T-helper 1 cell treated with Interleukin-12 subunit alpha and Interleukin-12 subunit beta and Interleukin-4 antibody, amounts not matched to agents 30 ng/mL and 1 ng/mL, for 36 hours (primary cell): ENCODE measurements at regions not wholly inside any gene's neighbourhood (a gene's known extent, or its start where the extent isn't known, plus 50 kb on each side); places are given as distances from the start of the nearest gene placed in this dataset.

ENCODE experiments used
- intact Hi-C: fragments of 100-400 bp; cut with micrococcal nuclease; formaldehyde crosslinking; loops from one replicate; pipeline ENCODE4 v1.15.1; 2024

DNA sequence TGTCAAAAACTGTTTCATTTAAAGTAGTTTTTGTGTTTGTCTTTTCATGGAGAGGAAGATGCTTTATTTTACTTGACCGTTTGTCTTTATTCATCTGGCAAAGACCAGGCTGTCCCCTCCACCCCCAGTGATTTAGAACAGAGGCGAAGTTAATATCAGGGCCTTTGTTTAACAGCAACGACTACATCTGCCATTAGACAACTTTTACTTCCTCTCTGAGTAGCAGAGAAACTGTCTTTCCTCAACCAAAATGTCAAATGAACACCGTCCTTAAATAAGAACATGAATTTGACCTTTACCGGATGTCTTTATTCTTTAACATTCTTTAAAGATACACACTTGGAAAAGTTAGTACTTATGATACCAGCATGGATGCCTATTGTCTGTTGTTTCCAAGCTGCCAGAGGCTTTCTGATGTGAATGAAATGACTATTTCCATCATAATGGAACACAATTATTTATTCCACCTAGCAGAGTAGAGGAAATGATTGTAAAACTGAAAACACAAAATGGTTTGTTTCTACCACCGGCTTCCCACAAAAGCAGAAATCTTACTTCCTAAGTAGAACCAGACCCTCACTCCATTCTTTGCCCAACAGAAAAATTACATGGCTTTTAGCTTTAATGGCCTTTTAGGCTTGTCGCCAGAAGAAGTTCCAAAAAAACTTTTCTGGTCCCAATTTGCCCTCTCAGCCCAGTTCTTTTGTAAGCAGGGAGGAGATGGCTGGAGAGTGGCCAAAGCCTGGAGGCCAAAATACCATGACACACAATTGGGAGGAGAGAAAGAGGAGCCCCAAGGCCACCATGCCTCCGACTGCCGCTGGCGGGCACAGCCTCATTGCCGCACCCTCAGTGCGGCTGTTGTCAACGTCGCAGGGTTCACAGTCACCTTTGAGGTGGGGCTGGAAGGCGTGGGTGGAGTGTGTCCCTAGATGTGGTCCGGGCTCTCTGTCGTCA is 168.5 kb downstream of the TEX36 start:
- intact Hi-C loops, result no loop called here

- intact Hi-C loops, result no loop called here
Measured at GRCh38 chr10:125513429-125514182, 169.4 kb downstream of the TEX36 start.

DNA sequence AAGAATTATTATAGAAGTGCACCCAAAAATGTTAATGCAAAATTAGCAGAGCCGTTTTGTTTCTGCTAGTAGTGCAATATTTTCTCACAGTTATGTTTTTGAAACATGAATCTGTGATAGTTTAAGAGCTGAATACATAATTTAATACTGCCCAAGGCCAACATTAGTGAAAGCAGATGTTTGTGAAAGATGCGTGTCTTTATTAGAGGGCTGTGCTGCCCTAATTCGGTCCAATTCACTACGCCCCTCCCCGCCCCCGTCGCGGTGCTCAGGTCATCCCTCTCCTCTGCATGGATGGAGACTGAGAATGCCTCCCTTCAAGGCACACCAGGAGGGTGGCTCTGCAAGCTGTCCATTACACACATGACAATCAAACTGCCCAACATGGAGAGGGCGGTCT is 172.0 kb downstream of the TEX36 start:
- intact Hi-C loops, result no loop called here

GRCh38 chr10:125505648-125506047 is 177.3 kb downstream of the TEX36 start:
- intact Hi-C loops, result no loop called here

DNA sequence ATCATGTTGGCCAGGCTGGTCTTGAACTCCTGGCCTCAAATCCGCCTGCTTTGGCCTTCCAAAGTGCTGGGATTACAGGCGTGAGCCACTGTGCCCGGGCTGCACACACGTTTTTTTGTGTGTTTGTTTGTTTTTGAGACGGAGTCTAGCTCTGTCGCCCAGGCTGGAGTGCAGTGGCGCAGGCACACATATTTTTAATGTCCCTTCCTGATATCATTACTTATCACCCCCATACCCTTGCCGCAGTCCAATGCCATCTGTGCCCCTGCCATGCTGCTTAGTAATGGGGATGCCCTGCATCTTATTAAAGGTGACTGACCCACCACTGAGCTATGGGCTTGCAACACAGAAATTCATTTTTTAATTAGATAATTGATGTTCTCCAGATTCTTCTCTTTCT is 180.7 kb downstream of the TEX36 start:
- intact Hi-C loops, result no loop called here

GRCh38 chr10:125495386-125495785 is 187.6 kb downstream of the TEX36 start:
- intact Hi-C loops, result no loop called here

DNA sequence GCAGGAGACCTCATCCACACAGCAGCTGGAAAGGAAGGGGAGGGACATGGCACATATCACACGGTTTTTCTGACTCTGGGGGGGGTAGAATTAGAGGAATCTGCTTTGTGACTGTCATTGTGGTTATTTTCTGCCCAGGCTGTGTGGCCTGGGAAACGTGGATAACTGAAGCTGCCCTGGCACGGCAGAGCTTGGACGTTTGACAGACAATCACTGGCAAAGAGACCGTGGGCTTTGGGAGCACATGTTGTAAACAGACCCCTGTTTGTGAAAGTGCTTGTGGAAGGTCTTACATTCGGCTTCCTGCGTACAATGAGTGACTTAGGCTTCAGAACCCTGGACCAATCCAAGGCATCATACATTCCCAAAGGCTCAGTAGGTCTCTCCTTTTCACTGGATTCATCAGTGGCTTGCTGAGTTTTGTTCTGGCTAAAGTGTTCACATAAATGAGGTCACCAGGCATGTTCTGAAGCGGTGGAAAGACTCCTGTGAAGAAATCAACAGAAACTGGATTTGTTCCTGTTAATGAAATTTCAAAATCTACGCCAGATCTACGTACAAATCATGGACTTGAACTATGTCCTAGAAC is 188.2 kb downstream of the TEX36 start:
- intact Hi-C loops, result no loop called here

GRCh38 chr10:125491381-125491780 is 191.6 kb downstream of the TEX36 start:
- intact Hi-C loops, result no loop called here

- intact Hi-C loops, result no loop called here
Measured at GRCh38 chr10:125489731-125490130, 193.2 kb downstream of the TEX36 start.

GRCh38 chr10:125485665-125486064 is 197.3 kb downstream of the TEX36 start:
- intact Hi-C loops, result no loop called here

DNA sequence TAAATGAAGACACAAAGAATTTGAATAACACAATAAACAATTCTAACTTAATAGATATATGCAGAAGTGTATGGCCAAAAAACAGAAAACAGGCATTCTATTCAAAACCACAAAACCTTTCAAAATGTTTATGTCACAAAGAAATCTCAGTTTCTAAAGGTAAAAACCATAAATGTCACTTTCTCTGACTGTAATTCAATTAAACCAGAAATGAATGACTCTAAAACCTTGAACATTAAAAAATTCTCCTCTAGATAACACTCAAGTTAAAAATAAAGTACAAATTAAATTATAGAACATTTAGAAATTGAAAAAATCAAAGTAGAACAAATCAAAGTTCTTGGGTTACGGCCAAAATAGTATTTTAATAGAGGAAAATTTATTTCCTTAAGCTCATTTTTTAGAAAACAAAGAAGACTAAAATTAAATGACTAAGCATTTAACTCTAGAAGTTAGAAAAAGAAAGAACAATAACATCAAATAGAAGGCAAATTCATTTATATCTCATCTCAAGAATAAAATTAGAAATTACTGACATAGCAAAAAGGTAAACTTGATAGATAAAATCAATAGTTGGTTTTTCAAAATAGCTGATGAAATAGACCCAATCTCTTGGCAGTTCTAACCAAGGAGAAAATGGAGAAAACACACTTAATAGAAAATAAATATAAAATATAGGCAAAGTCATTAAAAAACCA is 198.8 kb downstream of the TEX36 start:
- intact Hi-C loops, result no loop called here

- intact Hi-C loops, result no loop called here
Measured at GRCh38 chr10:125482637-125483036, 200.3 kb downstream of the TEX36 start.

- intact Hi-C loops, result no loop called here
Measured at GRCh38 chr10:125482108-125482507, 200.9 kb downstream of the TEX36 start.

DNA sequence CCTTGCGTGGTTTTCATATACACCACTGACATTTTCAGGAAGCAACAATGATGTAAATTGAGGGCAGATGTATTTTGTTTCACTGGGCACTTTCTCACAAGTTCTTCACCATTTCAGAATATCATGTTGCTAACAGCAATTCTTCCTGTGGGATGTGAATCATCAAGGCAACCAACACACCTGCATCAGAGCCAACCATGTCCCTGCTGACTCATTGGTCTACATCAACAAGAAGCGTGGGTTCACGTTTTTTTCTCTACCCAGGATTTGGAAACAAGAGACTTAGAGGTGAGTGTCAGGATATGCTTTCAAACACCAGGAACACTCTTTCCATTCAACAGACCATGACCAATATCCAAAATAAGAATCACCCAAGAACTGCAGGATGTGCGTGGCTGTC is 203.9 kb downstream of the TEX36 start:
- intact Hi-C loops, result no loop called here

DNA sequence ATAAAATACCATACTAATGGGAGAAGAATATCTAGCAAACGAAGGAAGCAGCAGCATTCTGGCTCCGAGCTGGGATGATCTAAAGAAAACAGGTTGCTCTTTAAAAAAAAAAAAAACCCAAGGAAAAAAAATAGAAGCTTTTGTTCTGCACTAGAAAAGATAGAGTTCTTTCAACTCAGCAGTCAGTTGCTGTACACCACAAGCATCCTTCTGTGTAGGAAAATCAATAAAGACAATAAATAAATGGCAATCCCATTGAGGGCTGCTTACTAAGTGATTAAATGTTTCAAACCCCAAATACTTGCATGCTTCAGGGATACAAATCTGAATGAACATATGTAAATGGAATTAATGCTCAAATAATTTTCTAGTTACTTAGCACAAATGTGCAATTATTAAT is 207.1 kb downstream of the TEX36 start:
- intact Hi-C loops, result no loop called here

DNA sequence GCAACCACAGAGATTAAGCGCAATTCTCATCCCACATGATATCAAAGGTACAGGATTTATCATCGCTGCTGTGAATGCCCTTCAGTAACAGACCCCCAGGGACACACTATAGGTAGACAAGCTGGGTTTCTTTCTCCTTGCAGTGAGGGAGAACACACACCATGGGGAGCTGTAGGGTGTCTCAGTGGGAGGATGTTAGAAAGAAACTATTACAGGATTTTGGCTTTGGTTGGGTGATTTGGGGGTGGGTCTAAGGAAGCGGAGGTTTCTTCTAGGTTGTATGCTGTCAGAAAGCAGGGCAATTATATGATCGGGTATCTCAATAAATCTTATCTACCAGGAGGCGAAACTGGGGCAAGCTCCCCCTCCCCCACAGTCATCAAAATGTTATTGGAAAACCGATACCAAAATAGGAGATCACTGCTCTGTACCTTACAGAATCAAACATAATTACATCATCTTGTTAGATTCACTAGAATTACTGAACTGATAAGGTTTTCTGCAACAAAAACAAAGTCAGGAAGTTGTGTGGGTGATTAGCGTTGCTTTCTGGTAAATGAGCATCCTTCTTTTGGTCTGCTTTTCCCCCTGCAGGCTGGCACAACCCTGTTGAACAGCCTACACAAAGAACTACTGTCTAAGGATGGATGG is 209.7 kb downstream of the TEX36 start:
- intact Hi-C loops, result no loop called here

- intact Hi-C loops, result no loop called here
Measured at GRCh38 chr10:125472010-125472607, 210.9 kb downstream of the TEX36 start.

DNA sequence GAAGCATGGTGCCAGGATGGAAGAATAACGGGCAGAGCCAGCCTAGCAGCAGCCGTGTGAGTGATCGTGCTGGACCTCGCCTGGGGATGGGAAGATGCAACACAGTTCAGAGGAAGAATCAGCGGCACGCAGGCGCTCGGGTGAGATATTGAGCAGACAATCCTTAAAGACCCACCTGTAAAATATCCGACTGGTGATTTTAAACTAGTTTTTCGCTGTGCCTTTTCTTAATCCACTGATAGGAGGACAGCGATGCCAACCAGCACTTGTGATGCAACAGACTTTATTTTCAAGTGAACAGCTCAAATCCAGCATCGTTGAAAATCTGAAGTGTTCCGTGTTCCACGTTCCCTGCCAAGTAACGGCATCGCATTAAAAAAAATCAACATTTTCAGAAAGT is 214.7 kb downstream of the TEX36 start:
- intact Hi-C loops, result no loop called here

GRCh38 chr10:125466685-125467084 is 216.3 kb downstream of the TEX36 start:
- intact Hi-C loops, result no loop called here

DNA sequence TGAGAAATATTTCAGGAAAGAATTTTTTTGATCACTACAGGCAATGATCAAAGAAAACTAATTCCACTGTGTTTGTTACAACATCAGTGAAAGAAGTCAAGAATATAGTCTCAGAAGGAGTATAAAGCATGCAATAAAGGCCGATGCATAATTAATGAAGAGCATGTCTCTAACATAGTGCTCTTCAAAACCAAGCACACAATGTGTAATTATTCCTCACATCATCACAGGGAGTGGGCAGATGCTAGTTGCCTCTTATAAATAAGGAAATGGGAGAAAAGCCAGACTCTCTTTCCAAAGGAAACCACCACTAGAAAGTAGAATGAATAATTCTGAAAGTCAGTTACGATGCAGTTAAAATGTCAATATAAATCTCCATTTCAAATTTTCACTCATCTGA is 220.1 kb downstream of the TEX36 start:
- intact Hi-C loops, result no loop called here

DNA sequence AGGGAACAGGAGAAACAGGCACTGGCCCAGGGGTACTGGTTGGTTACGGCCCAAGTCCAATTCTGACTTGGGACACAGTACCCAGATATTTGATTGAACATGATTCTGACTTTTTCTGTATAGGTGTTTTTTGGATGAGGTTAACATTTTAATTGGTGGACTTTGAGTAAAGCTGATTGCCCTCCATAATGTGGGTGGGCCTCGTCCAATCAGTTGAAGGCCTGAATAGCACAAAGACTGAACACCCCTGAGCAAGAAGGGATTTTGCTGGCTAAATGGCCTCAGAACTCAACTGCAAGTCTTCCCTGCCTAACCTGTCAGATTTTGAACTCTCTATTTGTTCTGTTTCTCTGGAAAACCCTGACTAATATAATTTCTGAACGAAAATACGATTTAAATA is 222.6 kb downstream of the TEX36 start:
- intact Hi-C loops, result loop anchor here (1.0 kb wide), 1 partner anchor 48 kb away; no protein-coding TSS in a partner anchor
